ENCODE measurements at regions not wholly inside any gene's neighbourhood (a gene's known extent, or its start where the extent isn't known, plus 50 kb on each side); places are given as distances from the start of the nearest gene placed in this dataset.
"Not testable (repeated sequence)": the region's sequence is repeated elsewhere in the genome, so short reads cannot be mapped to it uniquely, and the experiment has no call there.

DNA sequence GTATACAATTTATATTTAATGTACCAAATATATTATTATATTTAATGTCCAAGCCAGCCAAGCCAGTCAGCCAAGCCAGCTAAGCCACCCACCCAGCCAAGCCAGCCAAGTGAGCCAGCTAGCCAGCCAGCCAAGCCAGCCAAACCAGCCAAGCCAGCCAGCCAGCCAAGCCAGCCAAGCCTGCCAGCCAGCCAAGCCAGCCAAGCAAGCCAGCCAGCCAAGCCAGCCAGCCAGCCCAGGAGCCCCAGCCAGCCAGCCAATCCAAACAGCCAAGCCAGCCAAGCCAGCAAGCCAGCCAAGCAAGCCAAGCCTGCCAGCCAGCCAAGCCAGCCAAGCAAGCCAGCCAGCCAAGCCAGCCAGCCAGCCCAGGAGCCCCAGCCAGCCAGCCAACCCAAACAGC, 1596.3 kb downstream of the RPIA start:
- not testable (repeated sequence) for H3K4me2 ChIP-seq (ENCODE audit: low read length); H3K79me1 ChIP-seq (ENCODE audit: low read length); H4K8ac ChIP-seq (ENCODE audit: low read depth, low read length); H3K18ac ChIP-seq (ENCODE audit: low read length); H4K5ac ChIP-seq (ENCODE audit: low read length); DNase-seq; H2AK5ac ChIP-seq (ENCODE audit: low read length); H2BK15ac ChIP-seq (replicated peaks; ENCODE audit: low read depth); H3K27me3 ChIP-seq (ENCODE audit: insufficient read depth, low read length, poor library complexity); H3K27ac ChIP-seq (ENCODE audit: low read depth, low read length); H3K79me2 ChIP-seq (ENCODE audit: control insufficient read depth, insufficient read depth, low read length); H2BK5ac ChIP-seq (ENCODE audit: low read length); H3K23ac ChIP-seq (ENCODE audit: low read length); H2BK120ac ChIP-seq (ENCODE audit: low read depth, low read length); H3K4me3 ChIP-seq (ENCODE audit: low read length); H3K4me1 ChIP-seq (ENCODE audit: control insufficient read depth, low read depth, low read length); H3K36me3 ChIP-seq (ENCODE audit: control insufficient read depth, insufficient read depth, low read length); H3K56ac ChIP-seq (ENCODE audit: low read length); H3K4ac ChIP-seq (ENCODE audit: low read depth, low read length); H3K9ac ChIP-seq (ENCODE audit: low read length)

DNA sequence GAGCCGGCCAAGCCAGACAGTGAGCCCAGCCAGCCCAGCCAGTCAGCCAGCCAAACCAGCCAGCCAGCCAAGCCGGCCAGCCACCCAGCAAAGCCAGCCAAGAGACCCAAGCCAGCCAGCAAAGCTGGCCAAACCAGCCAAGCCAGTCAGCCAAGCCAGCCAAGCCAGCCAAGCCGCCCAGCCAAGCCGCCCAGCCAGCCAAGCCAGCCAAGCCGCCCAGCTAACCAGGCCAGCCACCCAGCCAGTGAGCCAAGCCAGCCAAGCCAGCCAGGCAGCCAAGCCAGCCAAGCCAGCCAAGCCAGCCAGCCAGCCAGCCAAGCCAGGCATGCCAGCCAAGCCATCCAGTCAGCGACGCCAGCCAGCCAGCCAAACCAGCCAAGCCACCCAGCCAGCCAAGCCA, 1596.9 kb downstream of the RPIA start:
- not testable (repeated sequence) for H3K23ac ChIP-seq (ENCODE audit: low read length); H4K8ac ChIP-seq (ENCODE audit: low read depth, low read length); H2BK15ac ChIP-seq (replicated peaks; ENCODE audit: low read depth); H3K27me3 ChIP-seq (ENCODE audit: insufficient read depth, low read length, poor library complexity); H3K4ac ChIP-seq (ENCODE audit: low read depth, low read length); H2BK5ac ChIP-seq (ENCODE audit: low read length); H2BK120ac ChIP-seq (ENCODE audit: low read depth, low read length); H3K18ac ChIP-seq (ENCODE audit: low read length); DNase-seq; H3K56ac ChIP-seq (ENCODE audit: low read length); H3K9ac ChIP-seq (ENCODE audit: low read length); H4K5ac ChIP-seq (ENCODE audit: low read length); H3K27ac ChIP-seq (ENCODE audit: low read depth, low read length); H3K79me1 ChIP-seq (ENCODE audit: low read length); H3K36me3 ChIP-seq (ENCODE audit: control insufficient read depth, insufficient read depth, low read length); H2AK5ac ChIP-seq (ENCODE audit: low read length); H3K4me2 ChIP-seq (ENCODE audit: low read length); H3K79me2 ChIP-seq (ENCODE audit: control insufficient read depth, insufficient read depth, low read length); H3K4me1 ChIP-seq (ENCODE audit: control insufficient read depth, low read depth, low read length); H3K4me3 ChIP-seq (ENCODE audit: low read length)
- WGBS (ENCODE audit: extremely low coverage, insufficient coverage, low lambda C conversion rate): no CpG with 5 or more reads among the region's 7 CpGs

- H3K4me3 ChIP-seq (ENCODE audit: low read length); H3K9ac ChIP-seq (ENCODE audit: low read length); H3K23ac ChIP-seq (ENCODE audit: low read length); H3K4me2 ChIP-seq (ENCODE audit: low read length); H3K27me3 ChIP-seq (ENCODE audit: insufficient read depth, low read length, poor library complexity); H4K8ac ChIP-seq (ENCODE audit: low read depth, low read length); H3K27ac ChIP-seq (ENCODE audit: low read depth, low read length); H2BK15ac ChIP-seq (replicated peaks; ENCODE audit: low read depth); H2BK5ac ChIP-seq (ENCODE audit: low read length); H3K79me2 ChIP-seq (ENCODE audit: control insufficient read depth, insufficient read depth, low read length); H3K79me1 ChIP-seq (ENCODE audit: low read length); H3K4me1 ChIP-seq (ENCODE audit: control insufficient read depth, low read depth, low read length); H3K56ac ChIP-seq (ENCODE audit: low read length); H2AK5ac ChIP-seq (ENCODE audit: low read length); H3K18ac ChIP-seq (ENCODE audit: low read length); H4K5ac ChIP-seq (ENCODE audit: low read length); DNase-seq; H3K36me3 ChIP-seq (ENCODE audit: control insufficient read depth, insufficient read depth, low read length); H2BK120ac ChIP-seq (ENCODE audit: low read depth, low read length); H3K4ac ChIP-seq (ENCODE audit: low read depth, low read length): not testable (repeated sequence)
- no CpG with 5 or more reads among the region's 6 CpGs for WGBS (ENCODE audit: extremely low coverage, insufficient coverage, low lambda C conversion rate)
These were observed 1598.0 kb downstream of the RPIA start for GRCh38 chr2:90289291-90289980.

- not testable (repeated sequence) for H4K8ac ChIP-seq (ENCODE audit: low read depth, low read length); H3K18ac ChIP-seq (ENCODE audit: low read length); H3K27me3 ChIP-seq (ENCODE audit: insufficient read depth, low read length, poor library complexity); H3K4me1 ChIP-seq (ENCODE audit: control insufficient read depth, low read depth, low read length); H3K27ac ChIP-seq (ENCODE audit: low read depth, low read length); H2BK120ac ChIP-seq (ENCODE audit: low read depth, low read length); H3K4me2 ChIP-seq (ENCODE audit: low read length); H3K9ac ChIP-seq (ENCODE audit: low read length); H3K79me1 ChIP-seq (ENCODE audit: low read length); H3K4ac ChIP-seq (ENCODE audit: low read depth, low read length); H2BK5ac ChIP-seq (ENCODE audit: low read length); H3K79me2 ChIP-seq (ENCODE audit: control insufficient read depth, insufficient read depth, low read length); H4K5ac ChIP-seq (ENCODE audit: low read length); H3K56ac ChIP-seq (ENCODE audit: low read length); H3K36me3 ChIP-seq (ENCODE audit: control insufficient read depth, insufficient read depth, low read length); H2BK15ac ChIP-seq (replicated peaks; ENCODE audit: low read depth); DNase-seq; H3K4me3 ChIP-seq (ENCODE audit: low read length); H3K23ac ChIP-seq (ENCODE audit: low read length); H2AK5ac ChIP-seq (ENCODE audit: low read length)
- WGBS (ENCODE audit: extremely low coverage, insufficient coverage, low lambda C conversion rate): no CpG with 5 or more reads among the region's 5 CpGs
These were observed 1599.2 kb downstream of the RPIA start for GRCh38 chr2:90290701-90291100.

DNA sequence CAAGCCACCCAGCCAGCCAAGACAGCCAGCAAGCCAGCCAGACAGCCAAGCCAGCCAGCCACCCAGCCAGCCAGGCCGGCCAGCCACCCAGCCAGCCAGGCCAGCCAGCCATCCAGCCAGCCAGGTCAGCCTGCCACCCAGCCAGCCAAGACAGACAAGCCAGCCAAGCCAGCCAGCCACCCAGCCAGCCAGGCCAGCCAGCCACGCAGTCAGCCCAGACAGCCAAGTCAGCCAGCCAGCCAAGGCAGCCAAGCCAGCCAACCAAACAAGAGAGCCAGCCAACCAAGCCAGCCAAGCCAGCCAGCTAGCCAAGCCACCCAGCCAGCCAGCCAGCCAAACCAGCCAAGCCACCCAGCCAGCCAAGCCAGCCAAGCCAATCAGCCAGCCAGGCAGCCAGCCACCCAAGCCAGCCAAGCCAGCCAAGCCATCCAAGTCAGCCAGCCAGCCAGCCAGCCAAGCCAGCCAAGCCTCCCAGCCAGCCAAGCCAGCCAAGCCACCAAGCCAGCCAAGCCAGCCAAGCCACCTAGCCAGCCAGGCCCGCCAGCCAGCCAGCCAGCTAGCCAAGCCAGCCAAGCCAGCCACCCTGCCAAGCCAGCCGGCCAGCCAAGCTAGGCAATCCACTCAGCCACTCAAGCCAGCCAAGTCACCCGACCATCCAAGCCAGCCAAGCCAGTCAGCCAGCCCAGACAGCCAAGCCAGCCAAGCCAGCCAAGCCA, 1599.9 kb downstream of the RPIA start:
- not testable (repeated sequence) for H3K4me1 ChIP-seq (ENCODE audit: control insufficient read depth, low read depth, low read length); H3K36me3 ChIP-seq (ENCODE audit: control insufficient read depth, insufficient read depth, low read length); H2BK15ac ChIP-seq (replicated peaks; ENCODE audit: low read depth); H2AK5ac ChIP-seq (ENCODE audit: low read length); H3K27me3 ChIP-seq (ENCODE audit: insufficient read depth, low read length, poor library complexity); H4K5ac ChIP-seq (ENCODE audit: low read length); H2BK120ac ChIP-seq (ENCODE audit: low read depth, low read length); H2BK5ac ChIP-seq (ENCODE audit: low read length); H3K9ac ChIP-seq (ENCODE audit: low read length); H3K27ac ChIP-seq (ENCODE audit: low read depth, low read length); H3K79me2 ChIP-seq (ENCODE audit: control insufficient read depth, insufficient read depth, low read length); H3K4ac ChIP-seq (ENCODE audit: low read depth, low read length); H3K4me2 ChIP-seq (ENCODE audit: low read length); H3K56ac ChIP-seq (ENCODE audit: low read length); H3K18ac ChIP-seq (ENCODE audit: low read length); H3K4me3 ChIP-seq (ENCODE audit: low read length); DNase-seq; H3K79me1 ChIP-seq (ENCODE audit: low read length); H3K23ac ChIP-seq (ENCODE audit: low read length); H4K8ac ChIP-seq (ENCODE audit: low read depth, low read length)
- WGBS (ENCODE audit: extremely low coverage, insufficient coverage, low lambda C conversion rate): no CpG with 5 or more reads among the region's 5 CpGs

GRCh38 chr2:90291934-90292333, 1600.5 kb downstream of the RPIA start:
- H3K9ac ChIP-seq (ENCODE audit: low read length); H3K27ac ChIP-seq (ENCODE audit: low read depth, low read length); H2BK5ac ChIP-seq (ENCODE audit: low read length); DNase-seq; H3K36me3 ChIP-seq (ENCODE audit: control insufficient read depth, insufficient read depth, low read length); H4K8ac ChIP-seq (ENCODE audit: low read depth, low read length); H4K5ac ChIP-seq (ENCODE audit: low read length); H3K23ac ChIP-seq (ENCODE audit: low read length); H2BK120ac ChIP-seq (ENCODE audit: low read depth, low read length); H2BK15ac ChIP-seq (replicated peaks; ENCODE audit: low read depth); H3K79me2 ChIP-seq (ENCODE audit: control insufficient read depth, insufficient read depth, low read length); H3K27me3 ChIP-seq (ENCODE audit: insufficient read depth, low read length, poor library complexity); H3K4ac ChIP-seq (ENCODE audit: low read depth, low read length); H3K4me2 ChIP-seq (ENCODE audit: low read length); H3K18ac ChIP-seq (ENCODE audit: low read length); H3K4me3 ChIP-seq (ENCODE audit: low read length); H2AK5ac ChIP-seq (ENCODE audit: low read length); H3K56ac ChIP-seq (ENCODE audit: low read length); H3K4me1 ChIP-seq (ENCODE audit: control insufficient read depth, low read depth, low read length); H3K79me1 ChIP-seq (ENCODE audit: low read length): not testable (repeated sequence)
- WGBS (ENCODE audit: extremely low coverage, insufficient coverage, low lambda C conversion rate): no CpG with 5 or more reads among the region's 1 CpG

Data from mesendoderm (in vitro differentiated cells).